ENCODE measurements at regions not wholly inside any gene's neighbourhood (a gene's known extent, or its start where the extent isn't known, plus 50 kb on each side); places are given as distances from the start of the nearest gene placed in this dataset.

DNA sequence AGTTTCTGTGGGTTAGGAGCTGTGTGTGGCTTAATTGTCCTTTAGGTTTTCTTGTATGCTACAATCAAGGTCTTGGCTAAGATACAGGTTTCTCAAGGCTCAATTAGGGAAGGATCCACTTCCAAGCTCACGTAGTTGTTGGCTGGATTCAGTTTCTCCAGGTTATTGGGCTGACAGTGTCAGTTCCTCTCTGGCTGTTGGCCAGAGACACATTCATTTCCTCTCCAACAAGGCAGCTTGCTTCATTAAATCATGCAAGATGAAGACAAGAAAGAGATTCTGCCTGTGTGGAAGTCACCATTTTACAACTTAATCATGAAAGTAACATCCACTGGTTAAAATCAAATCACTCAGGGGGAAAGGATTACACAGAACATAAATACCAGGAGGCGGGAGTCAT is 275.7 kb upstream of the KIF2A start:
- Mint-ChIP-seq H3K4me3 (no peak overlapping the region), H3K9me3 (no peaks in the 10 kb centered on the region), H3K27me3 (no peaks in the 10 kb centered on the region), H3K27ac (no peak overlapping the region), H3K36me3 (ENCODE audit: low read depth) (no peaks in the 10 kb centered on the region), H3K4me1 (ENCODE audit: low read depth) (no peaks in the 10 kb centered on the region)
- ATAC-seq (no peak), DNase-seq (no peak)
- TF ChIP-seq CTCF (IDR thresholded peaks at IDR 0.05) = no peak
- CTCF ChIA-PET = no interaction called here
- intact Hi-C loops (cut with micrococcal nuclease) = no loop called here
- POLR2A ChIA-PET = interaction anchor here (0.5 kb wide), 1 partner anchor 15 kb away, joined by 4 read pairs; no protein-coding TSS in a partner anchor

DNA sequence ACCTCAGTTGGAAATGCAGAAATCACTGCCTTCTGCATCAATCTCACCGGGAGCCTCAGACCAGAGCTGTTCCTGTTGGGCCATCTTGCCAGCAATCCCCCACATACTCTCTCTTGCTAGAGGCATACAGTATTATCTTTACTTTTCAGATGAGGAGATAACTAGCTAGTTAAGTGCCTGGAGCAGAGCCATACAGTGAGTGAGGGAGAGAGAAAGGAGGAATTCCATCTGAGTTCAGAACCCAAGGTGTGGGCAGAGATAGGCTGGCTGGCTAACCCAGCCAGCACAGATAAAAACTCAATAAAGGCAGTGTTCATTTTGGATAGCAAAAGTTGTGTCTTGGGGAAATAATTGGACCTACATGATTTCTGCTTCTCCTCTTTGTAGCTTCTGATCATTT is 268.0 kb upstream of the KIF2A start:
- Mint-ChIP-seq H3K4me3 (no peak overlapping the region), H3K27ac (no peak overlapping the region), H3K27me3 (no peaks in the 10 kb centered on the region), H3K4me1 (ENCODE audit: low read depth) (no peaks in the 10 kb centered on the region), H3K9me3 (no peaks in the 10 kb centered on the region), H3K36me3 (ENCODE audit: low read depth) (no peaks in the 10 kb centered on the region)
- ATAC-seq (no peak), DNase-seq (no peak)
- ChIA-PET POLR2A (no interaction called here), CTCF (no interaction called here)
- intact Hi-C loops (cut with micrococcal nuclease) = no loop called here
- TF ChIP-seq CTCF (IDR thresholded peaks at IDR 0.05) = no peak

GRCh38 chr5:62041156-62041756 is 264.8 kb upstream of the KIF2A start:
- Mint-ChIP-seq H3K27me3 (no peaks in the 10 kb centered on the region), H3K36me3 (ENCODE audit: low read depth) (no peaks in the 10 kb centered on the region), H3K4me1 (ENCODE audit: low read depth) (no peaks in the 10 kb centered on the region), H3K27ac (no peak overlapping the region), H3K4me3 (no peak overlapping the region), H3K9me3 (peaks cover 6% of the 10 kb centered on the region)
- TF ChIP-seq CTCF (IDR thresholded peaks at IDR 0.05) = no peak
- CTCF ChIA-PET = no interaction called here
- intact Hi-C loops (cut with micrococcal nuclease) = no loop called here
- POLR2A ChIA-PET = no interaction called here
- DNase-seq (no peak), ATAC-seq (no peak)

- ChIA-PET POLR2A (no interaction called here), CTCF (no interaction called here)
- intact Hi-C loops (cut with micrococcal nuclease) = no loop called here
- Mint-ChIP-seq H3K27me3 (no peaks in the 10 kb centered on the region), H3K27ac (no peak overlapping the region), H3K4me1 (ENCODE audit: low read depth) (no peaks in the 10 kb centered on the region), H3K36me3 (ENCODE audit: low read depth) (no peaks in the 10 kb centered on the region), H3K9me3 (peaks cover 6% of the 10 kb centered on the region), H3K4me3 (no peak overlapping the region)
- no peak for DNase-seq
- ATAC-seq = no peak
- TF ChIP-seq CTCF (IDR thresholded peaks at IDR 0.05) = no peak
These were observed 264.0 kb upstream of the KIF2A start for GRCh38 chr5:62042007-62042406.

- TF ChIP-seq CTCF (IDR thresholded peaks at IDR 0.05) = no peak
- peaks cover 3% of the 10 kb centered on the region for H3K27me3 Mint-ChIP-seq
- no peak for DNase-seq
- H3K27ac Mint-ChIP-seq = no peak overlapping the region
- no peak for ATAC-seq
- intact Hi-C loops (cut with micrococcal nuclease) = no loop called here
- ChIA-PET CTCF (no interaction called here), POLR2A (no interaction called here)
- H3K9me3 Mint-ChIP-seq = peaks cover 6% of the 10 kb centered on the region
- H3K4me3 Mint-ChIP-seq = no peak overlapping the region
- no peaks in the 10 kb centered on the region for H3K36me3 Mint-ChIP-seq (ENCODE audit: low read depth)
- H3K4me1 Mint-ChIP-seq (ENCODE audit: low read depth) = no peaks in the 10 kb centered on the region
These were observed 262.4 kb upstream of the KIF2A start for GRCh38 chr5:62043289-62044280.

All from activated CD8-positive, alpha-beta T cell treated with anti-CD3 and anti-CD28 coated beads for 36 hours (primary cell).